ENCODE measurements at regions not wholly inside any gene's neighbourhood (a gene's known extent, or its start where the extent isn't known, plus 50 kb on each side); places are given as distances from the start of the nearest gene placed in this dataset.

GRCh38 chr2:62573137-62573731, 67.2 kb upstream of the TMEM17 start:
- Histone ChIP-seq H3K27ac (ENCODE audit: low read depth in 2 of 2, low read length in 1 of 2) (no peak overlapping the region; a peak in 1 of 4 replicates), H3K9ac (no peak overlapping the region), H3K9me2 (no peaks in the 10 kb centered on the region), H4K20me1 (ENCODE audit: insufficient read depth) (no peaks in the 10 kb centered on the region), H3K4me2 (no peak overlapping the region), H3K36me3 (replicated peaks in 1 of 2; ENCODE audit: control insufficient read depth in 1 of 2, insufficient read depth in 2 of 2, low read length in 1 of 2) (no peaks in the 10 kb centered on the region), H3K4me3 (ENCODE audit: low read depth in 2 of 2, low read length in 1 of 2) (no peak overlapping the region), H3K4me1 (ENCODE audit: control insufficient read depth in 1 of 2, insufficient read depth in 2 of 2, low read depth in 1 of 2, low read length in 1 of 2) (peaks cover 0 to 7% of the 10 kb centered on the region in 2 experiments; a peak in 1 of 4 replicates), H3K79me2 (ENCODE audit: insufficient read depth) (no peaks in the 10 kb centered on the region), H2AFZ (ENCODE audit: low read depth) (no peak overlapping the region), H3K27me3 (ENCODE audit: insufficient read depth) (no peaks in the 10 kb centered on the region), H3F3A (replicated peaks; ENCODE audit: insufficient read depth) (peaks cover 12% of the 10 kb centered on the region), H3K9me3 (no peaks in the 10 kb centered on the region)
- 88% methylated on average over 4 of the region's 4 CpGs for WGBS (ENCODE audit: low lambda C conversion rate)
- no peak for DNase-seq
- no peak for TF ChIP-seq NRF1 (IDR thresholded peaks at IDR 0.05; ENCODE audit: low read depth, low read length)
- no peak for TF ChIP-seq TAF1 (IDR thresholded peaks at IDR 0.05; ENCODE audit: borderline replicate concordance, low read depth, low read length)
- no peak for TF ChIP-seq JUND (IDR thresholded peaks at IDR 0.05)
- TF ChIP-seq USF1 (IDR thresholded peaks at IDR 0.05; ENCODE audit: borderline replicate concordance, low read depth) = no peak
- TF ChIP-seq USF2 (IDR thresholded peaks at IDR 0.05; ENCODE audit: borderline replicate concordance, low read depth, low read length) = no peak
- no peak for TF ChIP-seq TCF12 (IDR thresholded peaks at IDR 0.05)
- TF ChIP-seq FOSL2 (IDR thresholded peaks at IDR 0.05; ENCODE audit: borderline replicate concordance, low read depth) = no peak
- no peak for TF ChIP-seq ZBTB33 (IDR thresholded peaks at IDR 0.05; ENCODE audit: borderline replicate concordance, low read depth)
- TF ChIP-seq EZH2phosphoT487 (IDR thresholded peaks at IDR 0.05; ENCODE audit: borderline replicate concordance, low read depth) = no peak
- POLR2A ChIA-PET = no interaction called here
- CTCF ChIA-PET = no interaction called here

- CTCF ChIA-PET = no interaction called here
- H3F3A ChIP-seq (replicated peaks; ENCODE audit: insufficient read depth) = no peaks in the 10 kb centered on the region
- no peak for DNase-seq
Measured at GRCh38 chr2:62570861-62571698, 65.1 kb upstream of the TMEM17 start.

More at GRCh38 chr2:62570861-62571698, 65.1 kb upstream of the TMEM17 start:
- H4K20me1 ChIP-seq (ENCODE audit: insufficient read depth) = no peaks in the 10 kb centered on the region
- H2AFZ ChIP-seq (ENCODE audit: low read depth) = no peak overlapping the region
- H3K9me3 ChIP-seq = no peaks in the 10 kb centered on the region
- H3K79me2 ChIP-seq (ENCODE audit: insufficient read depth) = no peaks in the 10 kb centered on the region
- 83% methylated on average over 32 of the region's 35 CpGs for WGBS (ENCODE audit: low lambda C conversion rate)
- H3K4me2 ChIP-seq = no peak overlapping the region
- 0 out of 4 replicates have a peak, but pooled peaks cover 0 to 6% of the 10 kb centered on the region in 2 experiments for H3K4me1 ChIP-seq (ENCODE audit: control insufficient read depth in 1 of 2, insufficient read depth in 2 of 2, low read depth in 1 of 2, low read length in 1 of 2)
- no peak overlapping the region for H3K4me3 ChIP-seq (ENCODE audit: low read depth in 2 of 2, low read length in 1 of 2)
- H3K9ac ChIP-seq = no peak overlapping the region
- no peaks in the 10 kb centered on the region for H3K9me2 ChIP-seq
- no peaks in the 10 kb centered on the region for H3K36me3 ChIP-seq (replicated peaks in 1 of 2; ENCODE audit: control insufficient read depth in 1 of 2, insufficient read depth in 2 of 2, low read length in 1 of 2)
- H3K27ac ChIP-seq (ENCODE audit: low read depth in 2 of 2, low read length in 1 of 2) = no peak overlapping the region
- no peak for TF ChIP-seq TCF12 (IDR thresholded peaks at IDR 0.05)
- no peak for TF ChIP-seq RFX5 (IDR thresholded peaks at IDR 0.05; ENCODE audit: low read length)
- TF ChIP-seq REST (IDR thresholded peaks at IDR 0.05; ENCODE audit: low read depth, low read length) = no peak
- no peak for TF ChIP-seq SIN3A (IDR thresholded peaks at IDR 0.05; ENCODE audit: borderline replicate concordance, low read depth, low read length)
- TF ChIP-seq EZH2phosphoT487 (IDR thresholded peaks at IDR 0.05; ENCODE audit: borderline replicate concordance, low read depth) = no peak
- no peak for TF ChIP-seq IRF3 (IDR thresholded peaks at IDR 0.05; ENCODE audit: low read depth, low read length)
- TF ChIP-seq RCOR1 (IDR thresholded peaks at IDR 0.05; ENCODE audit: low read length) = no peak
- TF ChIP-seq EP300 (IDR thresholded peaks at IDR 0.05; ENCODE audit: borderline replicate concordance in 1 of 2, low read depth in 1 of 2, low read length in 1 of 2) = no peak
- no peak for TF ChIP-seq JUND (IDR thresholded peaks at IDR 0.05)
- POLR2A ChIA-PET = no interaction called here
- H3K27me3 ChIP-seq (ENCODE audit: insufficient read depth) = no peaks in the 10 kb centered on the region

All from SK-N-SH (cell line).